NCI-H128 (cell line): ENCODE measurements at regions not wholly inside any gene's neighbourhood (a gene's known extent, or its start where the extent isn't known, plus 50 kb on each side); places are given as distances from the start of the nearest gene placed in this dataset.

Experiments
- DNase-seq: peaks from one replicate; lab custom pipeline; 2025; ENCODE audit not compliant: unreplicated experiment; lab: John Stamatoyannopoulos, UW

- DNase-seq = no peak
These were observed 1049.5 kb upstream of the ADGRL2 start for GRCh38 chr1:80751204-80751603.

GRCh38 chr1:80731241-80731894, 1069.4 kb upstream of the ADGRL2 start:
- no peak for DNase-seq

DNA sequence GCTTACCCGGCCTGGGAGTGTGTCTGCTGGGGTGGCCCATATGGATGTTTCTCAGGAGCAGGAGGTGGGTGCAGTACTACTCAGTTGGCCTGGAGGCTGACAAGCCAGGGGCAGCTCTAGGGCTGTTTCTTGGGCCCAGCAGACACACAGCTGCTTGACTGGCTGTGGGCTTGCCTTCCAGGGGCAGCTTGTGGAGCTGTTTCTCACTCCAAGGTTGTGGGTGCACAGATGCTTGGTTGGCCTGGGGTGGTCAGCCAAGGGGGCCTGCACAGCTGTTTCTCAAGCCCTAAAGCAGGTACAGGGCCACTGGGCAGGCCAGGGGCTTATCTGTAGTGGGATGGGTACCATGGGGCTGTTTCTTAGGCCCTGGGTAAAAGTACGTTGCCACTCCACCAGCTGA, 1078.1 kb upstream of the ADGRL2 start:
- DNase-seq = no peak

GRCh38 chr1:80706526-80706925, 1094.2 kb upstream of the ADGRL2 start:
- no peak for DNase-seq

DNA sequence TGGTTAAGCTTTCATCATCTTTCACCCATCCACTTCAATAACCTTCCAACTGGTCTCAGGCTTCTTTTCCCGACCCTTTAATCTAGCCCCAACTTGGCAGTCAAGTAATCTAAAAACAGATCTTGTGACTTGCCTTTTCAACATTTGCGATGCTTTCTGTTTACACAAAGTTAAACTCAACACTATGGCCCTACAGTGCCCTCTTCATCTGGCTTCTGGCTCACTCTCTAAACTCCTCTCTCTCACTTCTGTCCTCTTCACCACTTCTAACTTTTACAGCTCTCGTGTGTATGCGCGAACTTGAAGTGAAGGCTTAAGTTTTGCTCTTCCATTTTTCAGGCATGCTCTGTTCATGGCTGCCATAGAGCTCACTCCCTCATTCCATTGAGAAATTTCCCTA, 1122.3 kb upstream of the ADGRL2 start:
- DNase-seq = no peak

- no peak for DNase-seq
These were observed 1125.3 kb upstream of the ADGRL2 start for GRCh38 chr1:80675454-80675853.

- no peak for DNase-seq
These were observed 1126.7 kb upstream of the ADGRL2 start for GRCh38 chr1:80673935-80674597.

DNA sequence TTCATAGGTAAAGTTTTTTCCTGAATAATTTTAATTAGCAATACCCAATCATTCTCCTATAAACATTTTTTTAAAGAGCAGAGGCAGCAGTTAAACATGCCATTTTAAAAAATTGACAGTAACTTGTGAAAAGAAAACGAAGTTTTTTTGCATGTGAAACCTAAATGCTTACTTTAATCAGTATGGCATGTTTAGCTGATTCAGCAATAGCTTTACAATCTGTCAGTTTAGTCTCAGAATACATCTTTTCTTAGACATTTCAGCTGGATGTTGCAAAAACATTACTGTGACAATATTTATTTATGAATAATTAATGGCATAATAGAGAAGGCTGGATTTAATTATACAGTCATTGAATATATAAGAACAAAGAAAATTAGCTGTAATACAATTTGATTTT, 1132.4 kb upstream of the ADGRL2 start:
- no peak for DNase-seq

DNA sequence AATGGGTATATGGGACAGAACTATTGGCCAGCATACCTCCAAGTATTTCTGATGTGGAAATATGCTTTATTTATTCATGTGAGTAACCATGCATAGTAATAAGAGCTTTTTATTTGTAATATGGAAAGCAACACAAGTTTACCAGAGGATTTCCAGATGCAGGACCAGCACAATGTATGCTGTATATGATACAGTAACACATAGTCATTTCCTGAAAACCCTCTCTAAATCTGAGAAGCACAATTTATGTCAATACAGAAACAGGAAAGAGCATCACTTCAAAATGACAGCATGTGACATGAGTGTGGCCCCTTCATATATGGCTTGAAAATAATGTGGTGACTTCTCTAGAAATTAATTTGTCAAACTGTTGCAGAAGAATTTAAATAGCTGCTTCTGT, 1134.7 kb upstream of the ADGRL2 start:
- no peak for DNase-seq

DNA sequence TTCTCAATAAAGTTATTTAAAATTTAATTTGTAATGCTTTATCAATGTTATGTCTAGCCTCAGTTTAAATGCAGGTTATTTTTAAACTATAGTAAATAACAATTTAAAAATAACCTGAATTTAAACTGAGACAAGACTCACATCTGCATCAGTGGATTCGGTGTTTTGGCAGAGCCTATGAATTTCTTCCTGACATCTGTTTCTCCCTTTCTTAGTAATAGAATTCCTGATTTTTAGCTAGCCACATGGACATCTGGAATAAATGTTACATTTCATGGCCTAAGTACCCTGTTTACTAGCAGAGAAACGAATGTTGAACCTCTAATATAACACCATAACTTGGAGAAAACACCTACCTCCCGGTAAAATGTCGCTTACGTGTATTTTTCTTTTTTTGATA, 1141.6 kb upstream of the ADGRL2 start:
- no peak for DNase-seq

GRCh38 chr1:80657707-80658106, 1143.0 kb upstream of the ADGRL2 start:
- no peak for DNase-seq

GRCh38 chr1:80657044-80657643, 1143.6 kb upstream of the ADGRL2 start:
- no peak for DNase-seq

GRCh38 chr1:80656641-80657040, 1144.1 kb upstream of the ADGRL2 start:
- no peak for DNase-seq

- no peak for DNase-seq
These were observed 1144.6 kb upstream of the ADGRL2 start for GRCh38 chr1:80656014-80656636.

- no peak for DNase-seq
These were observed 1154.7 kb upstream of the ADGRL2 start for GRCh38 chr1:80646053-80646452.

DNA sequence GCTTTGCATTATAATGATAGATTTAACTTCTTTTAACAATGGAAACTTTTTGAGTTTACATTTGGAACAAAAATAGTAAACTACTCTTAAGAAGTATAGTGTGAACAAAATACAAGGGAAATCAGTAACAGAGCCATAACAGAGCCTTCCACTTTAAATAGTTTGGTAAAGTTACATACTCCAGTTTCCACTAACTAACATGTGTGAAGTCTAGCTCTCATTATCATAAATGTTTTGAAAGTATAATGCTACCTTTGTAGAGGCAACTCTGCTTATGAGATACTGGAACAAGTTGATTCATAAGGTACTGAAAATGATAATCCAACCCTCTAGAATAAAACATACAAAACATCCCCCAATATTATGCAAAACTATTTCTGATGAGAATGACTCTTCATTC, 1155.1 kb upstream of the ADGRL2 start:
- no peak for DNase-seq

- no peak for DNase-seq
These were observed 1159.8 kb upstream of the ADGRL2 start for GRCh38 chr1:80640978-80641377.

DNA sequence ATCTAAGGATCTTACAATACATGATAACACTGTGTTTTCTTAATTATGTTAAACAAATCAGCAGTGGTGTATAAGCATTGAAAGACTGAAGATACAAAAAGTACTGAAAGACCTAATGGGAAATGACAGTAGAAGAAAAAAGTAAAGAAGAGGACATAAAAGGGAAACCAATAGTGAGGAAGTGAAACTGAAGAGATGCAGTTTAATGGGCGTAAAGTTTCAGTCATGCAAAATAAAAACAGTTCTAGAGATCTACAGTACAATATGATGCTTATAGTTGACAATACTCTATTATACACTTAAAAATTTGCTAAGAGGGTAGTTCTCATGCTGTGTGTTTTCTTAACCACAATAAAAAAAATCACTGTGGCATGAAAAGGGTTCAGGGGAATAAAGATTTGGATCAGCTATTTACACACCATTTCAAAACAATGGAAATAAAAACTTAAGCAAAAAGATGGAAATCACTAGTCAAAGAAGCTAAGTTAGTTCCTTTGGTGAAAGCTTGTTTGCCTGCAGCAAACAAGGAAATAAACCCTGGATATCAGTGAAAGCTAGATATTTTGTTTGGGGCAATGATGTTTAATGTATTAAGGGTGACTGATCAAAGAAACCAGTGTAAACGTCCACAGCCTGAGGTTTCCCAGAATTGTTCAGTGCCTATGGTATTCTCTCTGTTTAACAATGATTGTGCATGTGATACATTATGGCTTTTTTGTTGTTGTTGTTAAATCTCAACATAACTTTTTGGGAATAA, 1160.8 kb upstream of the ADGRL2 start:
- no peak for DNase-seq

- DNase-seq = no peak
These were observed 1166.6 kb upstream of the ADGRL2 start for GRCh38 chr1:80633947-80634706.

GRCh38 chr1:80632284-80632683, 1168.5 kb upstream of the ADGRL2 start:
- DNase-seq = no peak
